SH-SY5Y (cell line): ENCODE measurements at regions not wholly inside any gene's neighbourhood (a gene's known extent, or its start where the extent isn't known, plus 50 kb on each side); places are given as distances from the start of the nearest gene placed in this dataset.

Experiments used
- GATA2 ChIP-seq: IDR thresholded peaks from 2 replicates; pipeline ENCODE4 v1.6.1; 2011; ENCODE audit warnings: mild to moderate bottlenecking, low read depth, low read length
- GATA3 ChIP-seq: IDR thresholded peaks from 2 replicates; pipeline ENCODE4 v1.6.1; 2011; ENCODE audit warnings: low read depth, mild to moderate bottlenecking, low read length, moderate library complexity

- TF ChIP-seq GATA2 (no peak), GATA3 (no peak)
Observed at GRCh38 chr2:102871707-102872106, 109.9 kb downstream of the TMEM182 start.

GRCh38 chr2:102872388-102872787, 110.6 kb downstream of the TMEM182 start:
- no peak for TF ChIP-seq GATA3

GRCh38 chr2:102880731-102881130, 118.9 kb downstream of the TMEM182 start:
- TF ChIP-seq GATA3 (no peak), GATA2 (no peak)

GRCh38 chr2:102886216-102886893, 124.5 kb downstream of the TMEM182 start:
- TF ChIP-seq GATA2, result no peak
- TF ChIP-seq GATA3, result no peak

GRCh38 chr2:102888514-102888913, 126.7 kb downstream of the TMEM182 start:
- no peak for TF ChIP-seq GATA3
- TF ChIP-seq GATA2, result no peak

GRCh38 chr2:102891296-102891695, 129.5 kb downstream of the TMEM182 start:
- no peak for TF ChIP-seq GATA3
- TF ChIP-seq GATA2, result no peak

GRCh38 chr2:102892698-102893310, 131.0 kb downstream of the TMEM182 start:
- TF ChIP-seq GATA2, result no peak
- TF ChIP-seq GATA3, result no peak

- no peak for TF ChIP-seq GATA3
- TF ChIP-seq GATA2, result no peak
Observed at GRCh38 chr2:102893870-102894269, 132.0 kb downstream of the TMEM182 start.

GRCh38 chr2:102895376-102895775, 133.5 kb downstream of the TMEM182 start:
- TF ChIP-seq GATA2 (no peak), GATA3 (no peak)

GRCh38 chr2:102910724-102911123, 148.9 kb downstream of the TMEM182 start:
- no peak for TF ChIP-seq GATA2
- TF ChIP-seq GATA3, result no peak

GRCh38 chr2:102915128-102915527, 153.3 kb downstream of the TMEM182 start:
- TF ChIP-seq GATA3, result no peak
- TF ChIP-seq GATA2, result no peak

- TF ChIP-seq GATA3 (no peak), GATA2 (no peak)
Observed at GRCh38 chr2:102922321-102922720, 160.5 kb downstream of the TMEM182 start.

GRCh38 chr2:102925003-102925402, 163.2 kb downstream of the TMEM182 start:
- TF ChIP-seq GATA2 (no peak), GATA3 (no peak)

- no peak for TF ChIP-seq GATA2
- no peak for TF ChIP-seq GATA3
Observed at GRCh38 chr2:102927854-102928267, 166.0 kb downstream of the TMEM182 start.

- TF ChIP-seq GATA3 (no peak), GATA2 (no peak)
Observed at GRCh38 chr2:102929721-102930120, 167.9 kb downstream of the TMEM182 start.
